SK-MEL-5 (cell line): ENCODE measurements at regions not wholly inside any gene's neighbourhood (a gene's known extent, or its start where the extent isn't known, plus 50 kb on each side); places are given as distances from the start of the nearest gene placed in this dataset.

ENCODE experiments used
- DNase-seq: peaks from one replicate; pipeline ENCODE4 v3.0.0-alpha.2; 2016; ENCODE audit warnings: low read depth, low spot score
- in situ Hi-C: cut with HindIII; loops from 2 replicates; pipeline ENCODE4 v1.10.0; 2016; ENCODE audit warnings: low sequenced_read_pairs, high pct_unique_total_duplicates, low pct_unique_long_range_greater_than_20kb

GRCh38 chr5:114981111-114981510 lies 188.6 kb downstream of the TRIM36 start:
- in situ Hi-C loops: no loop called here
- no peak for DNase-seq

- no peak for DNase-seq
- in situ Hi-C loops: no loop called here
Measured at GRCh38 chr5:114977979-114978573, 191.6 kb downstream of the TRIM36 start.

- DNase-seq: no peak
- in situ Hi-C loops: no loop called here
Measured at GRCh38 chr5:114969482-114969881, 200.2 kb downstream of the TRIM36 start.

- in situ Hi-C loops: no loop called here
- no peak for DNase-seq
Measured at GRCh38 chr5:114957384-114957783, 212.3 kb downstream of the TRIM36 start.

- no peak for DNase-seq
- in situ Hi-C loops: no loop called here
Measured at GRCh38 chr5:114953565-114953964, 216.1 kb downstream of the TRIM36 start.

GRCh38 chr5:114952876-114953275 lies 216.8 kb downstream of the TRIM36 start:
- DNase-seq: no peak
- in situ Hi-C loops: no loop called here

GRCh38 chr5:114949756-114950155 lies 220.0 kb downstream of the TRIM36 start:
- in situ Hi-C loops: no loop called here
- DNase-seq: no peak

GRCh38 chr5:114948986-114949621 lies 220.6 kb downstream of the TRIM36 start:
- in situ Hi-C loops: no loop called here
- no peak for DNase-seq

GRCh38 chr5:114948363-114948762 lies 221.3 kb downstream of the TRIM36 start:
- DNase-seq: no peak
- in situ Hi-C loops: no loop called here

- in situ Hi-C loops: no loop called here
Measured at GRCh38 chr5:114940709-114941108, 229.0 kb downstream of the TRIM36 start.

GRCh38 chr5:114935490-114935889 lies 234.2 kb downstream of the TRIM36 start:
- in situ Hi-C loops: no loop called here
- DNase-seq: no peak

More at GRCh38 chr5:114940709-114941108, 229.0 kb downstream of the TRIM36 start:
- DNase-seq: no peak

- DNase-seq: no peak
- in situ Hi-C loops: no loop called here
Measured at GRCh38 chr5:114928644-114929462, 240.9 kb downstream of the TRIM36 start.

- DNase-seq: peak; percentile 4
- in situ Hi-C loops: no loop called here
Measured at GRCh38 chr5:114924769-114925168, 244.9 kb downstream of the TRIM36 start.

GRCh38 chr5:114912189-114912920 lies 257.4 kb downstream of the TRIM36 start:
- in situ Hi-C loops: no loop called here
- no peak for DNase-seq

GRCh38 chr5:114910727-114911126 lies 259.0 kb downstream of the TRIM36 start:
- no peak for DNase-seq
- in situ Hi-C loops: no loop called here

GRCh38 chr5:114909424-114909823 lies 260.3 kb downstream of the TRIM36 start:
- in situ Hi-C loops: no loop called here
- no peak for DNase-seq

- DNase-seq: no peak
- in situ Hi-C loops: no loop called here
Measured at GRCh38 chr5:114903767-114904166, 265.9 kb downstream of the TRIM36 start.

GRCh38 chr5:114898602-114899001 lies 271.1 kb downstream of the TRIM36 start:
- peak; percentile 50 for DNase-seq
- in situ Hi-C loops: no loop called here
